OCI-LY1 (cell line): ENCODE measurements at regions not wholly inside any gene's neighbourhood (a gene's known extent, or its start where the extent isn't known, plus 50 kb on each side); places are given as distances from the start of the nearest gene placed in this dataset.

Experiments used
- H2AFZ ChIP-seq: fragments of 200-600 bp; sonication (generic), shearing (Covaris generic); 2 replicates; pipeline ENCODE4 v1.6.0; 2014; ENCODE audit warnings: antibody characterized with exemption, mild to moderate bottlenecking, low read length
- H3F3A ChIP-seq: fragments of 200-600 bp; sonication (generic), shearing (Covaris generic); 2 replicates; pipeline ENCODE4 v1.6.0; 2014; ENCODE audit warnings: mild to moderate bottlenecking, antibody characterized with exemption, low read length, moderate library complexity; ENCODE audit not compliant: insufficient read depth
- H3K27ac ChIP-seq: fragments of 200-600 bp; sonication (generic); 2 replicates; pipeline ENCODE4 v1.5.1; 2014; ENCODE audit warnings: low read length, mixed run types, mild to moderate bottlenecking, low read depth; ENCODE audit not compliant: poor library complexity, severe bottlenecking
- H3K27me3 ChIP-seq: fragments of 200-600 bp; sonication (generic); 2 replicates; pipeline ENCODE4 v1.6.0; 2014; ENCODE audit warnings: antibody characterized with exemption, mild to moderate bottlenecking, low read length, moderate library complexity; ENCODE audit not compliant: insufficient read depth
- H3K36me3 ChIP-seq: fragments of 200-600 bp; sonication (generic); 2 replicates; pipeline ENCODE4 v1.6.1; 2014; ENCODE audit warnings: mild to moderate bottlenecking, antibody characterized with exemption, low read length, moderate library complexity, mixed read lengths; ENCODE audit not compliant: insufficient read depth
- H3K4me1 ChIP-seq: fragments of 200-600 bp; sonication (generic); 2 replicates; pipeline ENCODE4 v1.5.1; 2014; ENCODE audit warnings: mild to moderate bottlenecking, low read length, moderate library complexity; ENCODE audit not compliant: insufficient read depth, severe bottlenecking
- H3K4me2 ChIP-seq: fragments of 200-600 bp; sonication (generic), shearing (Covaris generic); 2 replicates; pipeline ENCODE4 v1.6.1; 2014; ENCODE audit warnings: low read length
- H3K4me3 ChIP-seq: fragments of 200-600 bp; sonication (generic); 2 replicates; pipeline ENCODE4 v1.5.1; 2014; ENCODE audit warnings: low read length, low read depth, mild to moderate bottlenecking, mixed read lengths; ENCODE audit not compliant: poor library complexity, severe bottlenecking
- H3K79me2 ChIP-seq: fragments of 200-600 bp; shearing (Covaris generic); 2 replicates; pipeline ENCODE4 v1.6.1; 2016; ENCODE audit warnings: mixed run types, low read length, mixed read lengths; ENCODE audit not compliant: insufficient read depth
- H3K9ac ChIP-seq: fragments of 200-600 bp; sonication (generic), shearing (Covaris generic); 2 replicates; pipeline ENCODE4 v1.6.1; 2014; ENCODE audit warnings: mild to moderate bottlenecking, low read length, mixed read lengths
- H3K9me2 ChIP-seq: fragments of 200-600 bp; sonication (generic), shearing (Covaris generic); 2 replicates; pipeline ENCODE4 v1.6.1; 2014; ENCODE audit warnings: low read depth, mild to moderate bottlenecking, low read length, mixed read lengths
- H3K9me3 ChIP-seq: fragments of 200-600 bp; shearing (Covaris generic); 2 replicates; pipeline ENCODE4 v1.6.1; 2014; ENCODE audit warnings: low read length, mixed read lengths
- H4K20me1 ChIP-seq: fragments of 200-600 bp; sonication (generic), shearing (Covaris generic); 2 replicates; pipeline ENCODE4 v1.6.0; 2016; ENCODE audit warnings: mild to moderate bottlenecking, low read length; ENCODE audit not compliant: insufficient read depth
- CTCF ChIP-seq: fragments of 200-600 bp; sonication (generic), shearing (Covaris generic); IDR thresholded peaks from 2 replicates; pipeline ENCODE4 v1.5.1; 2017; ENCODE audit warnings: mild to moderate bottlenecking, antibody characterized with exemption, low read length, moderate library complexity, mixed read lengths
- EZH2 ChIP-seq: fragments of 200-600 bp; sonication (generic), shearing (Covaris generic); IDR thresholded peaks from 2 replicates; pipeline ENCODE4 v1.8.0; 2017; ENCODE audit warnings: borderline replicate concordance, mixed run types, mild to moderate bottlenecking, antibody characterized with exemption, low read length, moderate library complexity, mixed read lengths

GRCh38 chr13:89238496-89238895 is 1567.3 kb downstream of the SLITRK5 start:
- Histone ChIP-seq H3F3A (no peaks in the 10 kb centered on the region), H3K4me3 (no peak overlapping the region), H3K36me3 (no peaks in the 10 kb centered on the region), H2AFZ (no peak overlapping the region), H3K4me1 (no peaks in the 10 kb centered on the region), H4K20me1 (no peaks in the 10 kb centered on the region), H3K9me3 (no peaks in the 10 kb centered on the region), H3K27me3 (no peaks in the 10 kb centered on the region), H3K27ac (no peak overlapping the region), H3K9me2 (no peaks in the 10 kb centered on the region), H3K79me2 (no peaks in the 10 kb centered on the region), H3K9ac (no peak overlapping the region), H3K4me2 (no peak overlapping the region)
- no peak for TF ChIP-seq CTCF
- TF ChIP-seq EZH2 = no peak

- H2AFZ ChIP-seq = no peak overlapping the region
- H3K4me2 ChIP-seq = no peak overlapping the region
- no peaks in the 10 kb centered on the region for H3K36me3 ChIP-seq
- no peaks in the 10 kb centered on the region for H3K9me3 ChIP-seq
- no peaks in the 10 kb centered on the region for H3F3A ChIP-seq
- no peak overlapping the region for H3K4me3 ChIP-seq
- H3K9ac ChIP-seq = no peak overlapping the region
- no peaks in the 10 kb centered on the region for H4K20me1 ChIP-seq
- no peak for TF ChIP-seq EZH2
- TF ChIP-seq CTCF = no peak
- no peaks in the 10 kb centered on the region for H3K9me2 ChIP-seq
- no peaks in the 10 kb centered on the region for H3K79me2 ChIP-seq
- H3K27ac ChIP-seq = no peak overlapping the region
- no peaks in the 10 kb centered on the region for H3K4me1 ChIP-seq
- no peaks in the 10 kb centered on the region for H3K27me3 ChIP-seq
Measured at GRCh38 chr13:89239361-89240127, 1568.4 kb downstream of the SLITRK5 start.

GRCh38 chr13:89255844-89256406 is 1584.8 kb downstream of the SLITRK5 start:
- no peaks in the 10 kb centered on the region for H3K9me2 ChIP-seq
- H3K79me2 ChIP-seq = no peaks in the 10 kb centered on the region
- no peaks in the 10 kb centered on the region for H3F3A ChIP-seq
- H3K4me3 ChIP-seq = no peak overlapping the region
- H3K36me3 ChIP-seq = no peaks in the 10 kb centered on the region
- no peak overlapping the region for H2AFZ ChIP-seq
- H3K9ac ChIP-seq = no peak overlapping the region
- H3K4me2 ChIP-seq = no peak overlapping the region
- no peaks in the 10 kb centered on the region for H3K9me3 ChIP-seq
- no peaks in the 10 kb centered on the region for H3K27me3 ChIP-seq
- H3K27ac ChIP-seq = no peak overlapping the region
- no peaks in the 10 kb centered on the region for H4K20me1 ChIP-seq
- TF ChIP-seq EZH2 (no peak), CTCF (no peak)
- no peaks in the 10 kb centered on the region for H3K4me1 ChIP-seq
